DOHH2 (cell line): ENCODE measurements at regions not wholly inside any gene's neighbourhood (a gene's known extent, or its start where the extent isn't known, plus 50 kb on each side); places are given as distances from the start of the nearest gene placed in this dataset.

ENCODE experiments used
- H3F3A ChIP-seq: fragments of 200-600 bp; sonication (generic), shearing (Covaris generic); 2 replicates; pipeline ENCODE4 v1.6.0; 2016; ENCODE audit warnings: antibody characterized with exemption, mild to moderate bottlenecking; ENCODE audit not compliant: control insufficient read depth, insufficient read depth
- H3K27ac ChIP-seq: fragments of 200-600 bp; sonication (generic); 2 replicates; pipeline ENCODE4 v1.5.1; 2014; ENCODE audit warnings: low read depth, mild to moderate bottlenecking, low read length, moderate library complexity
- H3K27me3 ChIP-seq: fragments of 200-600 bp; sonication (generic); 2 replicates; pipeline ENCODE4 v1.6.1; 2014; ENCODE audit warnings: mild to moderate bottlenecking, low read length, mixed read lengths; ENCODE audit not compliant: control insufficient read depth
- H3K36me3 ChIP-seq: fragments of 200-600 bp; sonication (generic); 2 replicates; pipeline ENCODE4 v1.6.1; 2014; ENCODE audit warnings: mild to moderate bottlenecking, low read length, moderate library complexity, mixed read lengths; ENCODE audit not compliant: control insufficient read depth
- H3K4me1 ChIP-seq: fragments of 200-600 bp; sonication (generic); 2 replicates; pipeline ENCODE4 v1.6.1; 2014; ENCODE audit warnings: mild to moderate bottlenecking, low read length, mixed read lengths; ENCODE audit not compliant: control insufficient read depth
- H3K4me2 ChIP-seq: fragments of 200-600 bp; sonication (generic); 2 replicates; pipeline ENCODE4 v1.6.0; 2014; ENCODE audit warnings: mild to moderate bottlenecking, low read length, moderate library complexity
- H3K4me3 ChIP-seq: fragments of 200-600 bp; sonication (generic); 2 replicates; pipeline ENCODE4 v1.5.1; 2014; ENCODE audit warnings: mild to moderate bottlenecking, low read length, mixed read lengths
- H3K79me2 ChIP-seq: fragments of 200-600 bp; sonication (generic); 2 replicates; pipeline ENCODE4 v1.6.1; 2014; ENCODE audit warnings: mild to moderate bottlenecking, low read length, mixed read lengths; ENCODE audit not compliant: control insufficient read depth
- H3K9me2 ChIP-seq: fragments of 200-600 bp; sonication (generic); replicated peaks from 2 replicates; pipeline ENCODE4 v1.6.1; 2014; ENCODE audit warnings: mild to moderate bottlenecking, low read length, mixed read lengths; ENCODE audit not compliant: control insufficient read depth
- H3K9me3 ChIP-seq: fragments of 200-600 bp; sonication (generic); 2 replicates; pipeline ENCODE4 v1.6.1; 2014; ENCODE audit warnings: antibody characterized with exemption, low read length, mixed read lengths; ENCODE audit not compliant: control insufficient read depth, insufficient read depth
- H4K20me1 ChIP-seq: fragments of 200-600 bp; sonication (generic); 2 replicates; pipeline ENCODE4 v1.6.0; 2014; ENCODE audit warnings: low read depth, mild to moderate bottlenecking, antibody characterized with exemption, low read length, moderate library complexity; ENCODE audit not compliant: control insufficient read depth, insufficient read depth
- CTCF ChIP-seq: fragments of 200-600 bp; sonication (generic); IDR thresholded peaks from one replicate; pipeline ENCODE4 v1.5.1; 2014; ENCODE audit warnings: antibody characterized with exemption, mild to moderate bottlenecking, low read depth, low read length; ENCODE audit not compliant: poor library complexity, severe bottlenecking
- EZH2phosphoT487 ChIP-seq: fragments of 200-600 bp; sonication (generic); IDR thresholded peaks from 2 replicates; pipeline ENCODE4 v1.6.1; 2017; ENCODE audit warnings: borderline replicate concordance, mild to moderate bottlenecking, antibody characterized with exemption, low read length, moderate library complexity, mixed read lengths

GRCh38 chr12:28059668-28060067 is 87.1 kb upstream of the PTHLH start:
- TF ChIP-seq EZH2phosphoT487 (no peak), CTCF (no peak)
- Histone ChIP-seq H3K4me1 (no peaks in the 10 kb centered on the region), H3K9me2 (no peaks in the 10 kb centered on the region), H3K4me2 (no peak overlapping the region), H3K79me2 (no peaks in the 10 kb centered on the region), H3K9me3 (no peaks in the 10 kb centered on the region), H3K27ac (no peak overlapping the region), H3K4me3 (no peak overlapping the region), H3K27me3 (no peaks in the 10 kb centered on the region), H3F3A (no peaks in the 10 kb centered on the region), H3K36me3 (no peaks in the 10 kb centered on the region), H4K20me1 (no peaks in the 10 kb centered on the region)

GRCh38 chr12:28060871-28061270 is 88.3 kb upstream of the PTHLH start:
- no peak for TF ChIP-seq EZH2phosphoT487
- no peak for TF ChIP-seq CTCF
- Histone ChIP-seq H3K79me2 (no peaks in the 10 kb centered on the region), H3K27ac (no peak overlapping the region), H3K4me1 (no peaks in the 10 kb centered on the region), H3F3A (no peaks in the 10 kb centered on the region), H3K4me2 (no peak overlapping the region), H4K20me1 (no peaks in the 10 kb centered on the region), H3K9me2 (no peaks in the 10 kb centered on the region), H3K27me3 (no peaks in the 10 kb centered on the region), H3K9me3 (no peaks in the 10 kb centered on the region), H3K4me3 (no peak overlapping the region), H3K36me3 (no peaks in the 10 kb centered on the region)

- H3K36me3 ChIP-seq = no peaks in the 10 kb centered on the region
- H4K20me1 ChIP-seq = no peaks in the 10 kb centered on the region
- no peaks in the 10 kb centered on the region for H3F3A ChIP-seq
- H3K27me3 ChIP-seq = no peaks in the 10 kb centered on the region
- H3K27ac ChIP-seq = no peak overlapping the region
- no peaks in the 10 kb centered on the region for H3K9me3 ChIP-seq
- no peaks in the 10 kb centered on the region for H3K9me2 ChIP-seq
- H3K4me3 ChIP-seq = no peak overlapping the region
- H3K4me1 ChIP-seq = no peaks in the 10 kb centered on the region
- H3K79me2 ChIP-seq = no peaks in the 10 kb centered on the region
- H3K4me2 ChIP-seq = no peak overlapping the region
- TF ChIP-seq EZH2phosphoT487 = no peak
- TF ChIP-seq CTCF = no peak
These were observed 90.9 kb upstream of the PTHLH start for GRCh38 chr12:28063355-28063880.

- no peaks in the 10 kb centered on the region for H3F3A ChIP-seq
- no peaks in the 10 kb centered on the region for H3K9me3 ChIP-seq
- TF ChIP-seq CTCF (no peak), EZH2phosphoT487 (no peak)
- H3K36me3 ChIP-seq = no peaks in the 10 kb centered on the region
- no peaks in the 10 kb centered on the region for H3K27me3 ChIP-seq
- H3K4me3 ChIP-seq = no peak overlapping the region
- no peak overlapping the region for H3K4me2 ChIP-seq
- no peak overlapping the region for H3K27ac ChIP-seq
- no peaks in the 10 kb centered on the region for H3K9me2 ChIP-seq
- H3K4me1 ChIP-seq = no peaks in the 10 kb centered on the region
- no peaks in the 10 kb centered on the region for H3K79me2 ChIP-seq
- no peaks in the 10 kb centered on the region for H4K20me1 ChIP-seq
These were observed 92.8 kb upstream of the PTHLH start for GRCh38 chr12:28065374-28065773.
